Trophoblast cell (in vitro differentiated cells and primary cell): ENCODE measurements at regions not wholly inside any gene's neighbourhood (a gene's known extent, or its start where the extent isn't known, plus 50 kb on each side); places are given as distances from the start of the nearest gene placed in this dataset.

Experiments
- DNase-seq, 2 donors: peaks; one replicate each; pipeline ENCODE4 v3.0.0-alpha.2; 2016
- H2AFZ ChIP-seq: 2 replicates; pipeline ENCODE4 v1.6.1; 2013; ENCODE audit warnings: low read length, moderate library complexity, mild to moderate bottlenecking; ENCODE audit not compliant: insufficient read depth, poor library complexity
- H2AK5ac ChIP-seq: 2 replicates; pipeline ENCODE4 v1.6.1; 2013; ENCODE audit warnings: mild to moderate bottlenecking, low read length
- H2BK120ac ChIP-seq: 2 replicates; pipeline ENCODE4 v1.6.1; 2013; ENCODE audit warnings: low read length, mild to moderate bottlenecking, moderate library complexity; ENCODE audit not compliant: insufficient read depth, poor library complexity
- H2BK12ac ChIP-seq: 2 replicates; pipeline ENCODE4 v1.6.1; 2013; ENCODE audit warnings: mild to moderate bottlenecking, low read length, moderate library complexity
- H2BK5ac ChIP-seq: 2 replicates; pipeline ENCODE4 v1.6.1; 2013; ENCODE audit warnings: low read length, low read depth, moderate library complexity, mild to moderate bottlenecking; ENCODE audit not compliant: poor library complexity
- H3K14ac ChIP-seq: 2 replicates; pipeline ENCODE4 v1.6.1; 2013; ENCODE audit warnings: mild to moderate bottlenecking, low read length
- H3K18ac ChIP-seq: 2 replicates; pipeline ENCODE4 v1.6.1; 2013; ENCODE audit warnings: mild to moderate bottlenecking, low read length
- H3K23ac ChIP-seq: 2 replicates; pipeline ENCODE4 v1.6.1; 2013; ENCODE audit warnings: low read length
- H3K27ac ChIP-seq: 2 replicates; pipeline ENCODE4 v1.5.1; 2013; ENCODE audit warnings: low read depth, mild to moderate bottlenecking, inconsistent platforms, low read length, moderate library complexity
- H3K27me3 ChIP-seq: 2 replicates; pipeline ENCODE4 v1.6.1; 2013; ENCODE audit warnings: inconsistent platforms, mild to moderate bottlenecking, low read length, moderate library complexity; ENCODE audit not compliant: insufficient read depth
- H3K36me3 ChIP-seq, 2 experiments: 1 replicate in 1 of 2; 2 replicates in 1 of 2; pipeline ENCODE4 v1.6.1; 2013; ENCODE audit warnings: low read length in 2 of 2, mild to moderate bottlenecking in 2 of 2, moderate library complexity in 1 of 2; ENCODE audit not compliant: insufficient read depth in 2 of 2, control insufficient read depth in 1 of 2
- H3K4ac ChIP-seq: 2 replicates; pipeline ENCODE4 v1.6.1; 2013; ENCODE audit warnings: low read depth, mild to moderate bottlenecking, low read length, moderate library complexity
- H3K4me1 ChIP-seq, 2 experiments: 1 replicate in 1 of 2; 2 replicates in 1 of 2; pipeline ENCODE4 v1.6.1; 2013; ENCODE audit warnings: low read length in 2 of 2, mild to moderate bottlenecking in 2 of 2, moderate library complexity in 1 of 2; ENCODE audit not compliant: insufficient read depth in 2 of 2, control insufficient read depth in 1 of 2
- H3K4me2 ChIP-seq: 2 replicates; pipeline ENCODE4 v1.6.1; 2013; ENCODE audit warnings: inconsistent platforms, mild to moderate bottlenecking, low read length, moderate library complexity
- H3K4me3 ChIP-seq: 2 replicates; pipeline ENCODE4 v1.5.1; 2013; ENCODE audit warnings: mild to moderate bottlenecking, low read depth, low read length, inconsistent platforms
- H3K79me1 ChIP-seq: one replicate; pipeline ENCODE4 v1.6.1; 2013; ENCODE audit warnings: low read length
- H3K79me2 ChIP-seq: 2 replicates; pipeline ENCODE4 v1.6.1; 2013; ENCODE audit warnings: low read length, mild to moderate bottlenecking; ENCODE audit not compliant: control insufficient read depth, insufficient read depth, poor library complexity
- H3K9ac ChIP-seq: 2 replicates; pipeline ENCODE4 v1.6.1; 2013; ENCODE audit warnings: mild to moderate bottlenecking, low read length
- H3K9me3 ChIP-seq: 2 replicates; pipeline ENCODE4 v1.6.1; 2013; ENCODE audit warnings: low read depth, mild to moderate bottlenecking, control low read depth, inconsistent platforms, low read length; ENCODE audit not compliant: insufficient read depth
- H4K12ac ChIP-seq: 2 replicates; pipeline ENCODE4 v1.6.1; 2013; ENCODE audit warnings: low read depth, mild to moderate bottlenecking, low read length, moderate library complexity
- H4K8ac ChIP-seq: 2 replicates; pipeline ENCODE4 v1.6.1; 2013; ENCODE audit warnings: low read depth, mild to moderate bottlenecking, low read length, moderate library complexity
- H4K91ac ChIP-seq: one replicate; pipeline ENCODE4 v1.6.1; 2013; ENCODE audit warnings: low read depth, mild to moderate bottlenecking, low read length, moderate library complexity
- WGBS: extraction: QIAGEN DNeasy Blood & Tissue Kit; methylation state at CpG from one replicate; pipeline ENCODE4 v1.1.7; 2013; ENCODE audit warnings: missing lambda C conversion rate; ENCODE audit not compliant: insufficient read length, insufficient coverage; ENCODE audit errors: extremely low coverage; 5-methylcytosine and 5-hydroxymethylcytosine counted together

GRCh38 chr13:99800011-99800410, 171.6 kb downstream of the ZIC5 start:
- WGBS, result no CpG with 5 or more reads among the region's 3 CpGs
- no peak overlapping the region for H2AK5ac ChIP-seq
- no peaks in the 10 kb centered on the region for H3K79me2 ChIP-seq
- no peak overlapping the region for H3K4me2 ChIP-seq
- no peak overlapping the region for H3K14ac ChIP-seq
- H3K9ac ChIP-seq, result no peak overlapping the region
- no peak overlapping the region for H2BK12ac ChIP-seq
- no peak overlapping the region for H4K12ac ChIP-seq
- no peak overlapping the region for H3K4me3 ChIP-seq
- no peak overlapping the region for H2AFZ ChIP-seq
- no peaks in the 10 kb centered on the region for H3K4me1 ChIP-seq
- no peaks in the 10 kb centered on the region for H3K27me3 ChIP-seq
- no peak for DNase-seq
- no peak overlapping the region for H3K4ac ChIP-seq
- no peak overlapping the region for H3K18ac ChIP-seq
- no peak overlapping the region for H4K8ac ChIP-seq
- no peak overlapping the region for H2BK5ac ChIP-seq
- H3K36me3 ChIP-seq, result no peaks in the 10 kb centered on the region
- no peak overlapping the region for H2BK120ac ChIP-seq
- H3K23ac ChIP-seq, result no peak overlapping the region
- H3K9me3 ChIP-seq, result no peaks in the 10 kb centered on the region
- no peak overlapping the region for H3K27ac ChIP-seq
- H3K79me1 ChIP-seq, result no peaks in the 10 kb centered on the region
- no peak overlapping the region for H4K91ac ChIP-seq

GRCh38 chr13:99798756-99799155, 172.8 kb downstream of the ZIC5 start:
- Histone ChIP-seq H3K4me1 (no peaks in the 10 kb centered on the region), H3K18ac (no peak overlapping the region), H3K9me3 (no peaks in the 10 kb centered on the region), H2BK5ac (no peak overlapping the region), H3K23ac (no peak overlapping the region), H2BK120ac (no peak overlapping the region), H3K79me2 (no peaks in the 10 kb centered on the region), H3K9ac (no peak overlapping the region), H3K4me3 (no peak overlapping the region), H2AK5ac (no peak overlapping the region), H4K8ac (no peak overlapping the region), H3K4me2 (no peak overlapping the region), H3K14ac (no peak overlapping the region), H3K36me3 (no peaks in the 10 kb centered on the region), H3K4ac (no peak overlapping the region), H2AFZ (no peak overlapping the region), H4K12ac (no peak overlapping the region), H4K91ac (no peak overlapping the region), H2BK12ac (no peak overlapping the region), H3K79me1 (no peaks in the 10 kb centered on the region), H3K27ac (no peak overlapping the region), H3K27me3 (no peaks in the 10 kb centered on the region)
- no peak for DNase-seq
- WGBS, result no CpG with 5 or more reads among the region's 4 CpGs

- Histone ChIP-seq H3K4me3 (no peak overlapping the region), H3K36me3 (no peaks in the 10 kb centered on the region), H4K8ac (no peak overlapping the region), H3K4ac (no peak overlapping the region), H3K27me3 (no peaks in the 10 kb centered on the region), H3K9ac (no peak overlapping the region), H3K27ac (no peak overlapping the region), H2BK120ac (no peak overlapping the region), H3K23ac (no peak overlapping the region), H3K9me3 (no peaks in the 10 kb centered on the region), H3K14ac (no peak overlapping the region), H3K79me1 (no peaks in the 10 kb centered on the region), H3K79me2 (no peaks in the 10 kb centered on the region), H2AFZ (no peak overlapping the region), H3K4me2 (no peak overlapping the region), H4K91ac (no peak overlapping the region), H4K12ac (no peak overlapping the region), H2BK5ac (no peak overlapping the region), H2BK12ac (no peak overlapping the region), H2AK5ac (no peak overlapping the region), H3K18ac (no peak overlapping the region), H3K4me1 (no peaks in the 10 kb centered on the region)
- WGBS, result no CpG with 5 or more reads among the region's 2 CpGs
- no peak for DNase-seq
Measured at GRCh38 chr13:99797691-99798090, 173.9 kb downstream of the ZIC5 start.

- Histone ChIP-seq H3K4me1 (no peaks in the 10 kb centered on the region), H3K23ac (no peak overlapping the region), H3K9me3 (no peaks in the 10 kb centered on the region), H2BK12ac (no peak overlapping the region), H4K8ac (no peak overlapping the region), H3K14ac (no peak overlapping the region), H2BK120ac (no peak overlapping the region), H3K4ac (no peak overlapping the region), H3K27me3 (no peaks in the 10 kb centered on the region), H4K12ac (no peak overlapping the region), H4K91ac (no peak overlapping the region), H3K4me3 (no peak overlapping the region), H2AFZ (no peak overlapping the region), H3K4me2 (no peak overlapping the region), H3K79me1 (no peaks in the 10 kb centered on the region), H3K79me2 (no peaks in the 10 kb centered on the region), H2BK5ac (no peak overlapping the region), H3K18ac (no peak overlapping the region), H2AK5ac (no peak overlapping the region), H3K27ac (no peak overlapping the region), H3K9ac (no peak overlapping the region), H3K36me3 (no peaks in the 10 kb centered on the region)
- peak in 1 of 2 donors; percentile 58 for DNase-seq
Measured at GRCh38 chr13:99796175-99796819, 175.3 kb downstream of the ZIC5 start.
